Left ventricle myocardium superior (tissue), 1 donor: ENCODE measurements at regions not wholly inside any gene's neighbourhood (a gene's known extent, or its start where the extent isn't known, plus 50 kb on each side); places are given as distances from the start of the nearest gene placed in this dataset.
"Not testable (repeated sequence)": the region's sequence is repeated elsewhere in the genome, so short reads cannot be mapped to it uniquely, and the experiment has no call there.

Experiments
- ATAC-seq: fragments of 200-7000 bp; cut with Tn5 transposase; one replicate; pipeline ENCODE4 v1.9.1; 2020; ENCODE audit warnings: mild to moderate bottlenecking, moderate library complexity
- DNase-seq: peaks from one replicate; pipeline ENCODE4 v3.0.0-alpha.2; 2020
- intact Hi-C: fragments of 100-400 bp; cut with micrococcal nuclease; formaldehyde crosslinking; loops from one replicate; pipeline ENCODE4 v1.11.0; 2022
- donor health status: DM: no; HTN: yes; CAD: no; lungs with severe emphysema.

DNA sequence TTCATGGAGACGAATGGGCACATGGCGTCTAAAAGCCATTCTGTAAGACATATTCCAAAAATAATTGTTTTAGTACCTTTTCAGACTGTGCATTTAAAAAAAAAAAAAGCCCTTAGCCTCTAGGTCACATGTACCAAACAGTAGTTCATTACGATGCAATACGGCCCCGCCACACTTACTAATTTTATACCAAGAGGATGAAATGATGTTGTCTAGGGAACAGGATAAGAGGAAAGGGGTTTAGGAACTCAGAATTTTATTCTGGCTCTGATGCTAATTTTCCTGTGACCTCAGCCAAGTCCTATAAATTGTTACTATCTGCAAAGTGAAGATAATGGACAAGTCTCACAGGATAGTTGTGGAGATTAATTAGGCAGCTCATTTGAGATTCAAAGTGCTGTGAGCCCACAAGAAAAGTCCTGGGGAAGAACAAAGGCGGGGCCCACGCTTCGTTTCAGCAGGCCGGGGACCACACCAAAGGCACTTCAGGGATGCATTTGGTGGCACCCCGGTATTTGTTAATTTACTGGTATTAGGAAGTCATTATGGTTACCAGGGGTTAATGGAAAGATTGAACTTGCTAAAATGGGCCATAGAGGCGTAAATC, 511.1 kb downstream of the IRS2 start:
- intact Hi-C loops = no loop called here
- DNase-seq (no peak), ATAC-seq (peak; percentile 26)

DNA sequence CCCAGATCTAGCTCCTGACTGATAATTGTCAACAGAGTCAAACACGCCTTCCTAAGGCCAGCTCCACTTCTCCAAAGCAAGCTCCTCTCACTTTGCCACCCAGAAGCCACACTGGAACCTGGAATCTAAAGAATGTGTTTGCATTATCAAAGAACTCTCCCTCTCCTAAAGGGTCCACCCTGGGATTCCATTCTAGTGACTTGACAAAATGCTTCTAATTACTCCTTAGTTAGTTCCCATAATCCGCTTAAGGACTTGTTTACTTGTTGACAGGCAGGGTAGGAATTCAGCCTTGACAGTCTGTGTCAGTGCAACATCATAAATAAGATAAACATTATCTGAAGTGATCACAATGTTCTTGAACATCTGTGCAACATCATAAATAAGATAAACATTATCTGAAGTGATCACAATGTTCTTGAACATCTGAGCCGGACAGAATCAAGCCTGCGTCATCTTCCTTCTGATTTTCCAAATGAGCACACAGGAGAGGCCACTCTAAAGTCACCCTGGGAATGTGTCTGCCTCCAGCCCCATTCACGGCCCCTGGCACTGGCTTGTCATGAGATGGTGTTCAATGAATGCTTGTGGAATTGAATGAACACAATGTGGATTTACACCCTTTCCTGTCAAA, 512.1 kb downstream of the IRS2 start:
- DNase-seq (no peak), ATAC-seq (peak; percentile 64)
- intact Hi-C loops = no loop called here

DNA sequence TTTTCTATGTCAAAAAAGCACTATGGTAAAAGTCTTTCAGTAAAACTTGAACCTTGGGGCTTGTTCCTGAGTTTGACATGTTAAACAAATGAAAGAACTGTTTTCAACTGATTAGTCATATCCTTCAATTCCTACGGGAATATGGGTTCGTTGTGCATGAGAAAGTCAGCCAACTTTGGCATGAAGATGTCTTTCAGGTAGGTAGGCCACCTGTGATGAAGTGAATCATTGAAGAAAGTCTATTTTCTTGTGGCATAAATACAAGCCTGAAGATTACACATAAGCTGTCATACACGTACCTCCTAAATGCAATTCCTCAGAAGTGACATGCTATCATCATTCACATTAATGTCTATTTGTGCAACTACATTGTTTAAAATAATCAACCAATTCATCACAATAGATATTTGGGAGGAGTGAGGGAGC, 513.0 kb downstream of the IRS2 start:
- intact Hi-C loops = no loop called here
- DNase-seq (no peak), ATAC-seq (no peak)

DNA sequence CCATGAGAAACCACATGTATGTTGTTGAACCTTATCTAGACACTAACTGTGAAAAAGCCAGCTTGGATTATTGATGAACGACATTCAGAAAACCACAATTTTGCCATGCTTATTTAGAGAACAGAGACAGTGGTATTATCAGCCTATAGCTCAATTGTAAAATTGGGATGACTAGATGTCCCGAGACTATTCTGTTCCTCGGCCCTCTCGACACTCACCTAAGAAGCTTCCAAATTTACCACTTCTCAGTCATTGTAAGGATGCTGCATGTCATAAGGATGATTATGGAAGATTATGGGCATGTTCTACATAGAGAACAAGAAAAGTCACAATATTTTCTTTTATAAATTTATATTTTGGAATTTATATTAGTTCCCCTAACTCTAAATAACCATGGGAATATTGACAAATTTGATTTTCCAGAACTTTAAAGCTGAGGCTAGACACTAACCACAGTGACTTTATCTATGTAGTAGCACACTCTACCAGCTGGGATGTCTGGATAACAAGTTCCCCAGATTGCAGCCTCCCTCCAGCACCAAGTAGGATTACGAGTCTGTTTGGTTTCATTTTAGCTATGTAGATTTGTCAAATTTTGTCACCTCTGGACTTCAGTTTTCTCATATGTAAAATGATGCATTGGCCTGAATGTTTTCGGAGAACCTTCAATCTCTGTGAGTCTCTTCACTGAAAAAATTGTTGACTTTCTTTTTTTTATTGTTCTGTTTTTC, 513.6 kb downstream of the IRS2 start:
- ATAC-seq = no peak
- DNase-seq = no peak
- intact Hi-C loops = no loop called here

DNA sequence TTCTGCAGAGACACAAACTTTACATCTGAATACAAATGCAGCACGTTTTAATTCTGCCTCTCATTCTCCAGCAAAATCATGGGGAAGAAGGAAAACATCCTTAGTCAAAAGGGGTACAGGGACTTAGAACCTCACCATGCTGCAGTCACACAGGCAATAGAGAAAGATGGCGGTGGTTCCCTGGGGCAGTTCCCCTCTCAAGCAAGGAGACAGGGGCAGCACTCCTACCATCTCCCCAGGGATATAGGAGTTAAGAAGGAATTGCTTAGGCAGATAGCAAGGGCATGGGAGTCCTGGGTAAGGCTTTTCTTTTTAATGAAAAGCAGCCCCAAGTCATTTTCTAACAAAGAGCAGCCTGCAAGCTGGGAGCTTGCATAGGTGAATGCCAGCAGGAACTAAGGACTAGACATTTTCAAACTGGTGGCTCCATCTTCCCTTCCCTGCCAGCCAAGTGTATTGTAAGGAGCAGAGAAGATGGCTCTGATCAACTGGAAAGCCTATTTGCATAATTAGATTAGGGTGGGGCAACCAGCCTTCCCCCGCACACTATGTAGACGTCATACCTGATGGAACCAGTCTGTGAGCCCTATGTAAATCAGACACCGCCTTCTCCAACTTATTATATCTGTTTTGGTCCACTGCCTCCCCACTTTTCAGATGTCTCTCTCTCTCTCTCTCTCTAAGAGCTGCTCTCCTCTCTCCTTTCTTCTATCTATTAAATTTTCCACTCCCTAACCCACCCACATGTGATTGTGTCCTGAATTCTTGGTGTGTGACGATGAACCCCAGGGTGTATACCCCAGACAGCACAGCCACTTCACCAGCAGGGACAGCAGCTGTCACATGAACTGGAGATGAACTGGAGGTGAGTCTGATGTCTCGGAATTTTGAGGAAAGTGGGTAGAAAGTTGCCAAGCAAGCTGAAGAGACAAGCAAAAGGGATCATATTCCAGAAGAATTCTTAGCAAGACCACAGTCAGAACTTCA, 514.5 kb downstream of the IRS2 start:
- no peak for ATAC-seq
- intact Hi-C loops = no loop called here

DNA sequence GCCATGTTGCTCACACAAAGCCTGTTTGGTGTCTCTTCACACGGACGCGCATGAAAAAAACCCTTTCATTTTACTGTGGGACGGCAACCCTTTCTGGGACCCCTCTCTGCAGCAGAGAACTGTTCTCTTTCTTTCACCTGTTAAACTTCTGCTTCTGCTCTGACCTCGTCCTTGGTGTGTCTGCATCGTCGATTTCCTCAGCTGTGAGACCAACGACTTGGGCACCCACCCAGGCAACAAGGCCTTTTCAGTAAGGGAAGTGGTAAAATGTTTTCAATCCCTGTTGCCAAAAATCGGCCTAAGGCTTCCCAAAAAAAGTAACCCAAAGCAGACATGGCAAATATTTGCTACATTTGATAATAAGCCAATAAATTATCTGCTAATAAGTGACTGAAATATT, 515.3 kb downstream of the IRS2 start:
- ATAC-seq (no peak), DNase-seq (no peak)
- intact Hi-C loops = no loop called here

More for the DNA sequence above, 514.5 kb downstream of the IRS2 start:
- DNase-seq = no peak

DNA sequence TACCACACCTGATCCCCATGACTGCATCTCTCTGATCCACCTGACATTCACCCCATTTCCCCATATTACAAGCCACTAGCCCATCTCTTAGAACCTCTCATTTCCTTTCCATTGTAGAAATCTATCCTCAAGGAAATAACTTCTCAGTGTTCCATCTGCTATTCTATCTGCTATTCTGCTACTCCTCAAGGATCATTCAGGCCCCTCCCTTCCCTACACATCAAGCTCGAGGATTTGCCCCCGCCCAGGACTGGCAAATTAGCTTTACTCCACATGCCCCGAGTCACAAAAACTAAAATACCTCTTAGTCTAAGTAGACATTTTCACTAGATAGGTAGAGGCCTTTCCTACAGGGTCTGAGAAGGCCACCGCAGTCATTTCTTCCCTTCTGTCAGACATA, 517.0 kb downstream of the IRS2 start:
- DNase-seq, ATAC-seq, intact Hi-C loops: not testable (repeated sequence)

DNA sequence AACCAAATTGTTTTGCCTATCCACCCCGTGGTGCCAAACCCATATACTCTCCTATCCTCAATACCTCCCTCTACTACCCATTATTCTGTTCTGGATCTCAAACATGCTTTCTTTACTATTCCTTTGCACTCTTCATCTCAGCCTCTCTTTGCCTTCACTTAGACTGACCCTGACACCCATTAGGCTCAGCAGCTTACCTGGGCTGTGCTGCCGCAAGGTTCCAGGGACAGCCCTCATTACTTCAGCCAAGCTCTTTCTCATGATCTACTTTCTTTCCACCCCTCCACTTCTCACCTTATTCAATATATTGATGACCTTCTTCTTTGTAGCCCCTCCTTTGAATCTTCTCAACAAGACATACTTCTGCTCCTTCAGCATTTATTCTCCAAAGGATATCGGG, 517.9 kb downstream of the IRS2 start:
- ATAC-seq, intact Hi-C loops: not testable (repeated sequence)

DNA sequence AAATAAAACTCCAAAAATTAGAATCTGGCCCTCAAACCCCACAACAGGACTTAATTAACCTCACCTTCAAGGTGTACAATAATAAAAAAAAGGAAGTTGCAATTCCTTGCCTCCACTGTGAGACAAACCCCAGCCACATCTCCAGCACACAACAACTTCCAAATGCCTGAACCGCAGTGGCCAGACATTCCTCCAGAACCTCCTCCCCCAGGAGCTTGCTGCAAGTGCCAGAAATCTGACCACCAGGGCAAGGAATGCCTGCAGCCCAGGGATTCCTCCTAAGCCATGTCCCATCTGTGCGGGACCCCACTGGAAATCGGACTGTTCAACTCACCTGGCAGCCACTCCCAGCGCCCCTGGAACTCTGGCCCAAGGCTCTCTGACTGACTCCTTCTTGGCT, 519.0 kb downstream of the IRS2 start:
- intact Hi-C loops, ATAC-seq, DNase-seq: not testable (repeated sequence)

More for the DNA sequence above, 517.9 kb downstream of the IRS2 start:
- not testable (repeated sequence) for DNase-seq

DNA sequence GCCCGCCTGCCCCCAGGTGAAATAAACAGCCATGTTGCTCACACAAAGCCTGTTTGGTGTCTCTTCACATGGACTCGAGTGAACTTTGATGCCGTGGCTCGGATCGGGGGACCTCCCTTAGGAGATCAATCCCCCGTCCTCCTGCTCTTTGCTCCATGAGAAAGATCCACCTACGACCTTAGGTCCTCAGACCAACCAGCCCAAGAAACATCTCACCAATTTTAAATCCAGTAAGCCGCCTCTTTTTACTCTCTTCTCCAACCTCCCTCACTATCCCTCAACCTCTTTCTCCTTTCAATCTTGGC, 521.0 kb downstream of the IRS2 start:
- intact Hi-C loops, ATAC-seq, DNase-seq: not testable (repeated sequence)

DNA sequence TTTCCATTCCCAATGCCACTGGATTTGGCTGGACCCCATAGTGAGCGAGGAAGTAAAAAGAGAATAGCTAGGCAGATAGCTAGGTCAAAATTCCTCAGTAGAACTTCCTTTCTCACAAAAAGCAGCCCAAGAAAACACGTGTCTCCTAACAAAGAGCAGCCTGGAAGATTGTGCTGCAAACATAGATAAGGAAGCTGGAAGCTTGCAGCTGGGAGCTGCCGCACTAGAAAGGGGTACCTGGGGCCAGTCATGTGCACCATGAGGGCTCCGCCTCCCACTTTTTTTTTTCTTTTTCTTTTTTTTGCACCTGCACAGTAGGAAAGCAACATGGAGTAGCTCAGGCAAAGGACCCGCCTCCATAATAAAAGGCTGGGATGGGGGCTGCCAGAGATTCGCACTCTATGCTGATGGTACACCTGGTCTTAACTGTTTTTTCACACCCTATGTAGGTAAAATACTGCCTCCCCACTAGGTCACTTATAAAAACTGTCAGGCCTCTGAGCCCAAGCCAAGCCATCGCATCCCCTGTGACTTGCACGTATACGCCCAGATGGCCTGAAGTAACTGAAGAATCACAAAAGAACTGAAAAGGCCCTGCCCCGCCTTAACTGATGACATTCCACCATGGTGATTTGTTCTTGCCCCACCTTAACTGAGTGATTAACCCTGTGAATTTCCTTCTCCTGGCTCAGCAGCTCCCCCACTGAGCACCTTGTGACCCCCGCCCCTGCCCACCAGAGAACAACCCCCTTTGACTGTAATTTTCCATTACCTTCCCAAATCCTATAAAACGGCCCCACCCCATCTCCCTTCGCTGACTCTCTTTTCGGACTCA, 521.6 kb downstream of the IRS2 start:
- intact Hi-C loops, DNase-seq: not testable (repeated sequence)
- peak; percentile 22 for ATAC-seq

DNA sequence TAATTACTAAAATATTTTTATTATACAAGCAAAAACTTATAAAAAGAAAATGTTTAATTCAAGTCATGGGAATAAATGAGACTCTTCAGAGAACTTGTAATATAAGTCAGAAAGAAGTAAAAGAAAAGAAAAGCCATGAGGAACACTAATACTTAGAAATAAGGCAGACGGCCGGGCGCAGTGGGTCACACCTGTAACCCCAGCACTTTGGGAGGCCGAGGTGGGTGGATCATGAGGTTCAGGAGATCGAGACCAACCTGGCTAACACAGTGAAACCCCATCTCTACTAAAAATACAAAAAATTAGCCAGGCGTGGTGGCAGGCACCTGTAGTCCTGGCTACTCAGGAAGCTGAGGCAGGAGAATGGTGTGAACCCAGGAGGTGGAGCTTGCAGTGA, 528.6 kb downstream of the IRS2 start:
- intact Hi-C loops, DNase-seq, ATAC-seq: not testable (repeated sequence)
